Testis (tissue), 2 donors: ENCODE measurements at regions not wholly inside any gene's neighbourhood (a gene's known extent, or its start where the extent isn't known, plus 50 kb on each side); places are given as distances from the start of the nearest gene placed in this dataset.

Experiments used
- DNase-seq: peaks from one replicate; pipeline ENCODE4 v3.0.0-alpha.2; 2019
- H3K27ac ChIP-seq, 2 donors: fragments of 200-600 bp; sonication (generic); one replicate each; pipeline ENCODE4 v1.5.1; 2019
- H3K27me3 ChIP-seq: fragments of 200-600 bp; sonication (generic); one replicate; pipeline ENCODE4 v1.5.1; 2019
- H3K36me3 ChIP-seq: fragments of 200-600 bp; sonication (generic); one replicate; pipeline ENCODE4 v1.5.1; 2017; ENCODE audit warnings: low read depth; ENCODE audit errors: missing control alignments
- H3K4me1 ChIP-seq: fragments of 200-600 bp; sonication (generic); one replicate; pipeline ENCODE4 v1.5.1; 2019
- H3K4me3 ChIP-seq, 2 donors: fragments of 200-600 bp; sonication (generic); one replicate each; pipeline ENCODE4 v1.5.1; 2017 to 2019
- H3K9me3 ChIP-seq: fragments of 200-600 bp; sonication (generic); one replicate; pipeline ENCODE4 v1.5.1; 2017
- POLR2A ChIP-seq: fragments of 450-650 bp; IDR thresholded peaks from one replicate; pipeline ENCODE4 v1.6.1; 2017; ENCODE audit warnings: antibody characterized with exemption, mild to moderate bottlenecking, moderate library complexity
- WGBS, 2 donors: methylation state at CpG; one replicate each; pipeline ENCODE4 v1.1.5; 2018; 5-methylcytosine and 5-hydroxymethylcytosine counted together
- intact Hi-C: fragments of 100-400 bp; cut with DNase I; formaldehyde crosslinking; loops from one replicate; pipeline ENCODE4 v1.15.1; 2023; ENCODE audit warnings: low total_unique reads
- TF ChIP-seq, protein P1 (sequence below), 3 experiments: fragments of 450-650 bp in 2 of 3; fragments of 200-600 bp in 1 of 3; sonication (generic) in 1 of 3; IDR thresholded peaks; one replicate each; pipeline ENCODE4 v1.5.1; 2016 to 2019; ENCODE audit warnings: antibody characterized with exemption in 3 of 3, mild to moderate bottlenecking in 2 of 3, moderate library complexity in 1 of 3

DNA sequence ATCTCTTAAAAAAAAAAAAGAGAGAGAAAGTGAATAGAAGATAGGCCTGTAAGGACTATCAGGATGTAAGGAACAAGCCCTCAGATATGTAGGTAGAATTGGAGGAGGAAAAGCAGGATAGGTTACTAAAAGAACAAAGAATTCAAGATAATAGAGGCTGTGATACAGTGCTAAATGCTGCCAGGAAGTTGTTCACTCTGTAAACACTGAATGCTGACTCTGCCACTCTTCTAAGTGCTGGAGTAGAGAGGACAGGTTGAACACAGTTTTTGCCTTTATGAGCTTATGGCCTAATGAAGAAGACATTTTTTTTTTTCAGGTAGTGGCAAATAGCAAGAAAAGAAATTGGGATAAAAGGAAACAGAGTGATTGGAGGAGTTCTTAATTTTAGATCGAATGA, 90.6 kb upstream of the ZNF678 start:
- intact Hi-C loops, result no loop called here
- no peaks in the 10 kb centered on the region for H3K27me3 ChIP-seq
- no peak overlapping the region for H3K4me3 ChIP-seq
- no peaks in the 10 kb centered on the region for H3K9me3 ChIP-seq
- no peak for DNase-seq
- 94 to 95% methylated on average over 1 of the region's 1 CpG for WGBS, 2 donors
- no peak overlapping the region for H3K27ac ChIP-seq
- no peaks in the 10 kb centered on the region for H3K4me1 ChIP-seq
- H3K36me3 ChIP-seq, result no peaks in the 10 kb centered on the region
- TF ChIP-seq POLR2A, result no peak
- TF ChIP-seq, protein P1, sequence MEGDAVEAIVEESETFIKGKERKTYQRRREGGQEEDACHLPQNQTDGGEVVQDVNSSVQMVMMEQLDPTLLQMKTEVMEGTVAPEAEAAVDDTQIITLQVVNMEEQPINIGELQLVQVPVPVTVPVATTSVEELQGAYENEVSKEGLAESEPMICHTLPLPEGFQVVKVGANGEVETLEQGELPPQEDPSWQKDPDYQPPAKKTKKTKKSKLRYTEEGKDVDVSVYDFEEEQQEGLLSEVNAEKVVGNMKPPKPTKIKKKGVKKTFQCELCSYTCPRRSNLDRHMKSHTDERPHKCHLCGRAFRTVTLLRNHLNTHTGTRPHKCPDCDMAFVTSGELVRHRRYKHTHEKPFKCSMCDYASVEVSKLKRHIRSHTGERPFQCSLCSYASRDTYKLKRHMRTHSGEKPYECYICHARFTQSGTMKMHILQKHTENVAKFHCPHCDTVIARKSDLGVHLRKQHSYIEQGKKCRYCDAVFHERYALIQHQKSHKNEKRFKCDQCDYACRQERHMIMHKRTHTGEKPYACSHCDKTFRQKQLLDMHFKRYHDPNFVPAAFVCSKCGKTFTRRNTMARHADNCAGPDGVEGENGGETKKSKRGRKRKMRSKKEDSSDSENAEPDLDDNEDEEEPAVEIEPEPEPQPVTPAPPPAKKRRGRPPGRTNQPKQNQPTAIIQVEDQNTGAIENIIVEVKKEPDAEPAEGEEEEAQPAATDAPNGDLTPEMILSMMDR (IDR thresholded peaks at IDR 0.05), result no peak

DNA sequence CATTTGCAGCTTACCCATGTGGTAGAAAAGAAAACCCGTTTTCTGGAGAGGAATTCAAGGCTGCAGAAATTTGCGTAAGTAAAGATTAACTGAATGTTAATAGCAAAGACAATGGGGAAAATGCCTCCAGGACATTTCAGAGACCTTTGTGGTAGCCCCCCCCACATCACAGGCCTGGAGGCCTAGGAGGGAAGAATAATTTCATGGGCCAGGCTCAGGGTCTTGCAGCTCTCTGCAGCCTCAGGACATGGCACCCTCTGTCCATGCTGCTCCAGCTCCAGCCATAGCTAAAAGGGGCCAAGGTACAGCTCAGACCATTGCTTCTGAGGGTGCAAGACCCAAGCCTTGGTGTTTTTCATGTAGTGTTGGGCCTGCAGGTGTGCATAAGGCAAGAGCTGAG, 92.7 kb upstream of the ZNF678 start:
- H3K27ac ChIP-seq, result no peak overlapping the region
- H3K36me3 ChIP-seq, result no peaks in the 10 kb centered on the region
- DNase-seq, result no peak
- no peak for TF ChIP-seq POLR2A
- TF ChIP-seq, protein P1 (IDR thresholded peaks at IDR 0.05), result no peak
- no peaks in the 10 kb centered on the region for H3K27me3 ChIP-seq
- WGBS, 2 donors, result 89 to 100% methylated on average over 2 of the region's 2 CpGs
- H3K4me3 ChIP-seq, result no peak overlapping the region
- intact Hi-C loops, result no loop called here
- H3K9me3 ChIP-seq, result no peaks in the 10 kb centered on the region
- H3K4me1 ChIP-seq, result no peaks in the 10 kb centered on the region

- Histone ChIP-seq H3K4me1 (no peaks in the 10 kb centered on the region), H3K27me3 (no peaks in the 10 kb centered on the region), H3K4me3 (no peak overlapping the region), H3K36me3 (no peaks in the 10 kb centered on the region), H3K27ac (no peak overlapping the region), H3K9me3 (no peaks in the 10 kb centered on the region)
- DNase-seq, result no peak
- WGBS, 2 donors, result 66 to 79% methylated on average over 3 of the region's 3 CpGs
- intact Hi-C loops, result no loop called here
- no peak for TF ChIP-seq POLR2A
- TF ChIP-seq, protein P1 (IDR thresholded peaks at IDR 0.05), result no peak
Measured at GRCh38 chr1:227469708-227470107, 93.6 kb upstream of the ZNF678 start.

GRCh38 chr1:227466039-227466645, 97.2 kb upstream of the ZNF678 start:
- H3K27me3 ChIP-seq, result no peaks in the 10 kb centered on the region
- 80 to 93% methylated on average over 4 to 5 of the region's 5 CpGs for WGBS, 2 donors
- TF ChIP-seq POLR2A, result no peak
- TF ChIP-seq, protein P1 (IDR thresholded peaks at IDR 0.05), result no peak
- H3K36me3 ChIP-seq, result no peaks in the 10 kb centered on the region
- no peaks in the 10 kb centered on the region for H3K9me3 ChIP-seq
- DNase-seq, result no peak
- no peak overlapping the region for H3K27ac ChIP-seq
- H3K4me1 ChIP-seq, result no peaks in the 10 kb centered on the region
- intact Hi-C loops, result no loop called here
- no peak overlapping the region for H3K4me3 ChIP-seq

GRCh38 chr1:227465256-227465655, 98.1 kb upstream of the ZNF678 start:
- DNase-seq, result no peak
- TF ChIP-seq, protein P1 (IDR thresholded peaks at IDR 0.05), result no peak
- no peak for TF ChIP-seq POLR2A
- 75 to 85% methylated on average over 6 to 7 of the region's 7 CpGs for WGBS, 2 donors
- Histone ChIP-seq H3K36me3 (no peaks in the 10 kb centered on the region), H3K4me3 (no peak overlapping the region), H3K4me1 (no peaks in the 10 kb centered on the region), H3K27me3 (no peaks in the 10 kb centered on the region), H3K9me3 (no peaks in the 10 kb centered on the region), H3K27ac (no peak overlapping the region)
- intact Hi-C loops, result no loop called here
